Stimulated activated CD4-positive, alpha-beta T cell treated with anti-CD3 and anti-CD28 coated beads, Interleukin-12 subunit alpha, Interleukin-12 subunit beta, amount 100 ng/mL, for 4 hours (primary cell): ENCODE measurements at regions not wholly inside any gene's neighbourhood (a gene's known extent, or its start where the extent isn't known, plus 50 kb on each side); places are given as distances from the start of the nearest gene placed in this dataset.
A peak's percentile ranks its signal among the peaks of the same experiment; 100 is the strongest.

Source experiments
- DNase-seq: peaks from one replicate; pipeline ENCODE4 v3.0.0-alpha.2; 2020

DNA sequence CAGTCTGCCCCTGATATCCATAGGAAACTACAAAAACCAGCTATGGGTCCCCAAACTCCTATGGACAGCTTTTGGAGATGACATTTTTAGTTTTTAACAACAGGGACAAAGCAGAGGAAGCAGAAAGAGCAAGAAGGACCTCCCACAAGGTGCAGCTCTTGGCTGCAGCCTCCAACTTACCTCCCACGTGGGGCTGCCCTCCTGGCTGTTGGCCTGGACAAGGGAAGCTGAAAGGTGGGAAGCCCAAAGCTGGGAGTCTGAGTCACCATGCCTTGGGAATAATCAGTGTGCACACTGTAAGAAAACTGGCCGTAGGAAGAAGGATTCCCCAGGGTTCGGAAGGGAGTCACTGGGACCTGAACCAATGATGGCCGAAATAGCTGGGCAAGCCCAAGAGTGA lies 51.8 kb upstream of the PAX1 start:
- DNase-seq, result no peak

GRCh38 chr20:21643417-21643816 lies 62.0 kb upstream of the PAX1 start:
- DNase-seq, result no peak

DNA sequence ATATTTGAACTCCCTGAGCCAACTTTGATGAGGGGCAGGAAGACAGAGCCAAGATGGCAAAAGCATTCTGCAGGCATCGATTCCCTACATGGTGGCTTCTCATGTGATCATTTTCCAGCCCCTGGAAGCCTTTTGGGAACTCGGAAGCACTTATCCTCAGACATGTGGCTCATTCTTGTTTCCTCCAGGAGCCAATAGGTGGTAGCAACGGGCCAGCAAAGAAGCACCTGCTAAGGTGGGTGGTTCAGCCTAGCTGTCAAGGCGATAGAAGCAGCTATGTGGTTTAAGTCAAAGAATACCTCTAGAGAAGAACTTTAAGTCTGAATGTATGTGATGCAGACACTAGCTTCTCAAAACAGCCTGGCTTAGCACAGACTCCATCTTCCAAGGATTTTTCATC lies 64.9 kb upstream of the PAX1 start:
- no peak for DNase-seq

GRCh38 chr20:21633829-21634228 lies 71.6 kb upstream of the PAX1 start:
- DNase-seq, result no peak

DNA sequence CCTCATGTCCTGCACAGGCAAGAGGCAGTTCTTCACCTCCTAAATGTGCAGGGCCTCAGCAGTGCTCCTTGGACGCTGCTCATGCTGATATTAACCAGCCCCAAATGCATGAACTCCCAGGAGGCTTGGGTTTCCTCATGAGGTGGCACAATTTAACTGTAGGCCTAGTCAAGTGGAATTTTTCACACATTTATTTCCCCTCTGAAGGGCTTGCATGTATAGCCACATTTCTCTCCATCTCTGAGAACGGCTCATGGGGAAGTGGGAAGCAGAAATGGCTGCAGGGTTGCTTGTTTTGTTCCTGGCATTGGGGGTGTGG lies 72.8 kb upstream of the PAX1 start:
- no peak for DNase-seq

DNA sequence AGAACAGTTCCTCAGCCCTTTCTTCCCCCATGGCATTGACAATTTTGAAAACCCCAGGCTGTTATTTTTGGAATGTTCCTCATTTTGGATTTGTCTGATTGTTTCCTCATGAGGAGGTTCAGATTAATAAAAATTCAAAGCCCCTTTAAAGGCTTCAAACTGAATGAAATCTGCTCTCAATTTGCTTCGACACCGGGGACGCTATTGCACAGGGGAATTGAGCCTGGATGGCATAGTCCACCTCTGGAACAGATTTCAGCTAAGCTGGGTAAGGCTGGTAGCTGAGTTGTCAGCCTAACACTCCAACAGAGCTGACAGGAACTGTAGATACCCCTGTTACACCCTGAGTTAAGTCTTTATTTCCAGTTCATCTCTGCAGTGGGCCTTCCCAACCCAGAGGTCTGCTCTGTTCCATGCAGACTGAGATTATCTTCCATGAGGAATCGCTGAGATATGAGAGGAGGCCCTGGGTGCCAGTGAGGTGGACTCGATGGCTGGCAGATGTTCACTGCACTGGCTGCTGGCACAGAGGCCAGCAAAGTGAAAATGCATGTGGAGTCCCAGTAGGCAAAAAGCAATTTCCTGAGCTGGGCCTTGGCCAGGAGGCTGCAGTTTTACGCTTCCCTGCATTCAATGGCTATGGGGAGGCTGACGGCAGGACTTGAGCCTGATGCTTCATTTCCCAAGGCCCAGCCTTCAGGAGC lies 73.3 kb upstream of the PAX1 start:
- DNase-seq, result no peak

DNA sequence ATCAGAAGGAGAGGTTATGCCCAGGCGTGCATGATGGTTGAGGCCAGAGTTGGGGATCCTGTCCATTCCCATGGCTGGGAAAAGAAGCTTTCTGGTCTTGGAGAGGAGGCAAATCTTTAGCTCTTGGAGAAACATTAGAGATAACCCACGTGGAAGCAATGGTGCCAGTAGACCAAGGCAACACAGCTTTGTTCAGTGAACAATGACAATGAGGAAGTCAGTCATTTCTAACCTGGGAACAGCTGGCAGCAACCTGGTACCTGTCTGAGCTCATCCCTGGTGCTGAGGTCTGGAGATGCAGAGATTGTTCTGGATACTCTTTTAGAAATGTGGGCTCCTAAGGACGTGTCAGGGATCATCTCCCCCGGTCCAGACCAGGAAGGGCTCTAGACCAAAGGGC lies 76.7 kb upstream of the PAX1 start:
- DNase-seq, result no peak

- DNase-seq, result no peak
These were observed 81.7 kb upstream of the PAX1 start for GRCh38 chr20:21623781-21624094.

DNA sequence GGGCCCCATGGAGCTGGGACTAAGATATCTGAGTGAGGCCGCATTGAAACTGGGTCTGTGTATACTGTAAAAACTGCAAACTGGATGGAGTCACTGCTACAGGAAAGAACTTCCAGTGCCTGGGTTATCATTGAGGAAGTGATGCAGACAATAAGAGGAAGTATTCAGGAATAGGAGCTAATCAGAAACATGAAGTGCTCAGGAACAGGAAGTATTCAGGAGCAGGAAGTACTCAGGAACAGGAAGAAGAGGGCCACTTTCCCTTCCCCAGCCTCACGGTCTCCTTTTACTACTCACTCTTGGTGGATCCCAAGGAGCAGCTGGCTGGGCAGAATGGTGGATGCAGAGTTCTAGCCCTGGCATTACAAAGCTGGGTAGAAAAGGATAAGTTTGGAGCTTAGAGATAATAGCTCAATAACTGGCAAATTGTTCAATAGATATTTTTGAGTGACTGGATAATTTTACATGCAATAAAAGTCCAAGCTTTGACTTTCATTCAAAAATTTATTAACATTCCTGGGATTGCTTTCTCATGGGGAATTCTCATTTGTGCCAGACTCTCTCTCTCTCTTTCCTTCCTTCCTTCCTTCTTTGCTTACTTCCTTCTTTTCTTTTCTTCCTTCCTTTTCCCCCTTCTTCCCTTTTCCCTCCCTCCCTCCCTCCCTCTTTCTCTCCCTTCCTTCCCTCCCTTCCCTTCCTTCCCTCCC lies 82.2 kb upstream of the PAX1 start:
- DNase-seq, result no peak

DNA sequence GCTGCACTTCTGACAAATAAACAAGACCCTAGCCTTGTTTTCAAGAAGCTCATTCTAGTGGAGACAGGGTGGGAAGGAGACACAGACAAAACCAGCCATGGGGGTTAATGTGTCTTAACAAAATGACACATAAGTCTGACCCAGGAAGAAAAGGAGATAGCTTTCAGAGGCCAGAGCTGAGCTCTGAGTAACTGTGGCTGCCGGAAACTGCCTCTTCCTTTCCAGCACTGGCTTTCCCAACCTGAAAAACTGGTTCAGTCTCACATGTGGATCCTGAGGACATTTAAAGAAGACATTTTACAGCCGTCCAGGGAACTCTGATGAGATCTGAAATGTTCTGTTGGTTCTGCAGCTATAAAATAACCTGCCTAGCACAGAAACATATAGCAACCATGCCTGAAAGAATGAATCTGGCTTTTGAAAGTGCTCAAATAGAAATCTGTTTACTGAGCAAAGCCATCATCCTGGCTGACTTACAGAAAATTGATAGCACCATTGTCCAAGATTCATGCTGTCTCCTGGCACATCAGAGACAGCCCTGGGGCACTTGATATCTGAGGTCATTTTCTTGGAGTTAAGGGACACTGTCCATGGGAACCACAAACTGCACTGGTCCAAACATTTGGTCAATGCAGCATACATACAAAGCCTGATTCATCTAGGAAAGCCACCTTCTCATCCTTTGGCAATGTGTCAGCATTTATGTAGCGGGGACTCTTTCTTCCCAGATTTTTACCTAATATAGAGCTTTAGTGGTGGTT lies 83.2 kb upstream of the PAX1 start:
- DNase-seq, result no peak

- DNase-seq, result no peak
These were observed 86.6 kb upstream of the PAX1 start for GRCh38 chr20:21618759-21619416.

DNA sequence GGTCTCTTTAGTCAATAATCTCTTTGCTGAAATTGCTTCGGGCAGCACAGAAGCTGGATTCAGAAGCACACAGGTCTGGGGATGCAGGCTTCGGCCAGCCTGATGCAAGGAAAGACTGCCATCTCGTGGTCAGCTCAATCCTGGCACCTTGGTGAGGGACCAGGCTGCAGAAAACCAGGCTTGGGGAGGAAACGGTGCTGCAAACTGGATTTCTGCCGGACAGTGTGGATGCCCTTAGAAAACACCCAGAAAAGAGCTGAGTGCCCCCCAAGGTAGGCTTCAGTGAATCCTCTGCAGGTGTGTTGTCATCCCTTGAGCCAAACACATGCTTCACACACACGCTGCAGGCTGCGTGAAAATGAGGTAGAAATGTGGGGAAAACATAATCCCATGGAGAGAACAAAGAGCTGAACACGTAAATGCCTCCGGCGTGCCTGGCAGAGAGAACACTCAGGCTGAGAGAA lies 89.8 kb upstream of the PAX1 start:
- DNase-seq, result peak; percentile 39

GRCh38 chr20:21614980-21615379 lies 90.5 kb upstream of the PAX1 start:
- no peak for DNase-seq

DNA sequence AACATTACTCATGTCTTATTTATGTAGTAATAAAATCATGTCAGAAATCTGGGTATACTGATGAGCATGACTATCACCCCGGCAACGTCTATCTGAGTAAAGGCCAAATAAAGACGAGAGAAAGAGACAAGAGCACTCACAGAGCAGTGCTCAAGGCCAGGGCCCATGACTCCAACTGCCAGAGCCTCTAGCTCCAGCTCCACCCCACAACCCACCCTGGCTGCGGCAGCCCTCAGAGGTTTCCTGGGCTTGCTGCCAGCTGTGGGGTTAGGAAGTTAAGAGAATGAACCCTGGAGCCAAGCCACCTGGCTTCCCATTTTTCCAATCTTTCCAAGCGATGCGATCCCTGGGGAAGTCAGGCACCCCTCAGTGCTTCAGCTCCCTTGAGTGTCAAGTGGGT lies 92.0 kb upstream of the PAX1 start:
- DNase-seq, result no peak

DNA sequence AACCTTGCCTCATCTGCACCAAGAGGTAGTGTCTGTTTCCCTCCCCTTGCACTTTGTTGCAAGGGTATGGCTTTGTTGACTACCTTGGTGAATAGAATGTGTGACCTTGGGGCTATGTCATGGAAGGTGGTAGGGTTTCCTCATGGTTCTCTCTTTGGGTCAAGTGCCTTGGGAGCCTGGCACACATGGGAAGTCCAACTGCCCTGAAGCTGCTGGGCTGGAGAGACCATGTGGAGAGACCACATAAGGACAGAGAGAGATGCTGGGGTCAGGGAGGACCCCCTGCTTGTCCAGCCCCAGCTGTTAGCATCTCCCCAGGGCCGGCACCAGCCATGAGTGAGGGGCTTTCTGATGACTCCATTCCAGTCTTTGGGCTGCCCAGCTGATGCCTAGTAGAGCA lies 95.5 kb upstream of the PAX1 start:
- DNase-seq, result no peak

DNA sequence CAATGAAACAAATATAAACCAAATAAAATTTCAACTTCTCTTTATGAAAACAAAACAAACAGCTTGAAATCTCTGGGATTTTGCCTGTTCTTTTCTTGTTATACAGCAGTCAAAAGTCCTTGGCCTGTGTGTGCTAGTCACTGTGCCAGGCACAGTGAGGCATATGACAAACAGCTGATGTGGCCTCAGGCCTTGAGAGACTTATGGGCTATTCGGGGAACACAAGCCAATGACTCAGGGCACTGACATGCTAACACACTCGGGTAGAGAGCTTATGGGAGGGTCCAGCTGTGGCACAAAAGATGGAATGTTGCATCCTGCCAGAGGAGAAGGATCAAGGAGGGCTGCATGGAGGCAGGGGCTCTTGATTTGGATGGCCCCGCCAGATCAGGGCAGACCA lies 95.4 kb upstream of the NKX2-2 start:
- no peak for DNase-seq

DNA sequence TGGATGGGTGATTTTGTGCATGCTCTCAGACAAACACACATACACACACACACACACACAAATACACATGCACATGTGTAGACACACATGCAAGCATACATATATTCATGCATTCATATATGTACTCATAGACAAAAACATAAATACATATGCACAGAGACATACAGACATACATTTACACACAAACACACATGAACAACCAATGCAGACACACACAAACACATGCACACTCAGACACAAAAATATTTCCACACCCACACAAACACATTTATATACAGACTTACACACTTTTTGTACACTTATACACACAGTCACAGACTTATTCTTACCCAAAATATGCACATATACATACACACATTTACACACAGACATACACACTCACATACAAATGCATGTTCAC lies 94.9 kb upstream of the NKX2-2 start:
- DNase-seq, result no peak

DNA sequence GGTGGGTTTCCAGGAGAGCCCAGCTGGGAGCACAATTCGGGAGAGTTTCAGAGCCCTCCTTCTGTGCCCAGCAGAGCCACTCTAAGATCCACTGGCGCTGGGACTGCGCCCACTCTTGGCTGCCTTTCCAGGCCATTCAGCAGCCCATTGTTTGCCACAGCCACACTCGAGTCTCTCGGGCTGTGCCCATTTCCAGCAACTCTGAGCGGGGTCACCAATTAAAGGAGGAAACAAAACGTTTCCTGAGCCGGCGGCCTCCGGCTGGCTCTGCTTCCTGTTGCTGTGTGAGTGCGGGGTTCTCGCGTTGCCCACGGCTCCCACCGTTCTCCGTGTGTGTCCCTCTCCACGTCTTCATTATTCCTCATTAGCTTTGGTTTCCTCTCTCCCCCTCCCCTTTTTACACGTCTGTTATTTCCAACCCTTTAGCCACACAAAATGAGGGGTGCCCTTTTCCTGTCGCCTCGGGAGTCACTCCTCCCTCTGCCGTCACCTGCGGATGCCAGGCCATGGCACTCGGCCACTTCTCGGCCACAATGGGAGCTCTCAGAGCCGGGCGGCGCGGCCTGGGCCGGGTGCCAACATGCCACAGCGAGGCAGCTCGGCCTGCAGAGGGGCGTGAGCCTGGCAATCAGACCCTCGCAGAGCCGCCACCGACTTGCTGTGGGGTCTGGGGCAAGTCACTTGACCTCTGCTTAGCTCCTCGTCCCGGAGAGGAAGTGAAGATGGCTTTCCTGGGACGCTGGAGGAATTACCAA lies 94.3 kb upstream of the NKX2-2 start:
- DNase-seq, result no peak

DNA sequence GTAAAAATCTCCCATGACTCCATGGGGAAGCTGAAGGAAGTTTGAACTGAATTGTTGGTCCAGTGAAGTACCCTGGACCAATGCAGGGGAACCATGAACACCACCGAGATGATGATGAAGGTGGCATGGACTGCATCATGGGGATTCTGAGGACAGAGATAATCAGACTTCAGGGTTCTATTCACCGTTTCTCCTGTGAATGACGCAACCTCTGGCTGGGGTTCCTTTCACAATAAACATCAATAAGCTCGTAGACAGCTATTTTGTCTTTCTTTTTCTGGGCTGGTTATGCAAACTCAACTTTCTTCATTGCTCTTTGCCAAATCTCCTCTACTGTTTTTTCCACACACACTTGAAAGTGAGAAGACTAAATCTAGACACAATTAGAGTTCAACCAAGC lies 87.9 kb upstream of the NKX2-2 start:
- no peak for DNase-seq

DNA sequence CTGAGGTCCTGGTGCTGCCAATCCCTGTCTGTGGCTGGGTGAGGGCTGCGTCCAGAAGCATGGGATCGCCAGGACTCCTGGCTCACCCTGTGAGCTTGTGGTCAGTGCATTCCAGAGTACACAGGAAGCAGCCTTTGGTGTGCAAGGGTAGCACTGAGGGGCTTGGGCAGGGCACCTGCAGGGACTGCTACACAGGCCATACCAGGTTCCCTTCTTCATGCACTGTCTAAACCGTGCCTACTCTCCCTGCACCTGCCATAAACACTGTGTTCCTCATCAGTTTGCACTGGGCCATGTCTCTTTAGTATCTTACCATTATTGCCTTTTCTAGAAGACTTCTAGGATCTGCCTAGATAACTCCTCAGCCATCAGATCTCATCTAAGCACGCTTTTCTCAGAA lies 72.8 kb upstream of the NKX2-2 start:
- no peak for DNase-seq

DNA sequence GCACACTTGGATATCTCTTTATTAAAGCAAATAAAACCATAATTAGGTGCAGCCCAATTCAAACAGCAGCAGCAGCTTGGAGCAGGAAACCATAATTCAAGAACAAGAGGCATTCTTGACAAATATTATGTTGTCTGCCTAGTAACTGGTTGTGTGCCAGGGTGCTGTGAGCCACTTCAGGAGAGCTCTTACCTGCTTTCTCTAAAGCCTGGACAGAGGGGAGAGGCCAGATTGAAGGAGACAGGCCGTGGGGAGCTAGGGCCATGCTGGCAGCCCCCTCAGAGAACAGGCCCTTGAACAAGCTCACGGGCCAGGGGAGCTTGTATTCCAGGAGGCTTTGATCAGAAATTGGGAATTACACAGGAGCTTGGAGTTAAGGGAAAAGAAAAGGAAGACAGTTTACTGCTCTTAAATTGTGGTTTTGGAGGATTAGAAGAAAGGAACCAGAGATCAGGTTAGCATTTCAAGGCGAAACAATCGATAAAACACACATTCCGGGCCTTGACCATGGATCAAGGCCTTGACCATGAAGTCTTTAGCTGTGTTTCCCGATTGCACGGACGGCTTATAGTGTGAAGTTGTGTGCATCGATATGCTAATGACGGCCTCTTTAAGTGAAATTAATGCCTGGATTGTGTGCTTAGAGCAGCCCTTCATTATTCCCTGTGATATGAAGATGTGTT lies 69.8 kb upstream of the NKX2-2 start:
- DNase-seq, result no peak

DNA sequence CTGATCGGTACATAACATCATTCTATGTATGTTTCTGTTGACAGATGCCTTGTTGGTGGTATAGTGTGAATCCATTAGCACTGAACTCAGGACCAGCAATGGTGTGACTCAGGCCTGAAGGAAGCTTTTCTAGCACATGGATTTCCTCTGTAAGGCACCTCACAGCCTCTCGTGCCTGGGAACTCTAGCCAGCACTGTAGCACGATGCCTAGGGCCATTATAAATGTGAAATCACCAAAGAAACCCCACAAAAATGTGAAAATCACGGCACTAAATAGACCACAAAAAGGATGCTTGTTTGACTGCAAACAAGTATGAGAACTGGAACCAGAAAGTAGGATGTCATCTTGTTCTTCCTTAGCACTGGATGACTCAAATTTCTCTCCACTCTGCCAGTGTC lies 63.7 kb upstream of the NKX2-2 start:
- no peak for DNase-seq
